HepG2 (cell line): ENCODE measurements at regions not wholly inside any gene's neighbourhood (a gene's known extent, or its start where the extent isn't known, plus 50 kb on each side); places are given as distances from the start of the nearest gene placed in this dataset.

Experiments
- ATAC-seq: fragments of 200-7000 bp; cut with Tn5 transposase; 3 replicates; pipeline ENCODE4 v1.9.1; 2020; ENCODE audit warnings: mild to moderate bottlenecking, moderate library complexity
- BruUV-seq: library from RNA; stranded (reverse); fragments of 400-500 nt; replicated peaks from 2 replicates; lab custom pipeline; 2021; lab: Mats Ljungman, UMichigan
- CTCF ChIA-PET: fragments of 300-600 bp; formaldehyde crosslinking; extraction: SDS; loops from one replicate; lab custom pipeline; 2021; ENCODE audit warnings: low total read pairs, inconsistent platforms, low intra/inter-chr PET ratio; lab: Yijun Ruan, JAX
- POLR2A ChIA-PET: fragments of 350-600 bp; sonication (Branson Sonifier 250); formaldehyde crosslinking; loops from one replicate; lab custom pipeline; 2020; ENCODE audit warnings: antibody characterized with exemption, inconsistent platforms; lab: Yijun Ruan, JAX
- DNase-seq: peaks from one replicate; pipeline ENCODE4 v3.0.0-alpha.2; 2015; ENCODE audit warnings: low spot score
- FAIRE-seq: peaks from 3 replicates; lab custom pipeline; 2011; peaks lifted over from hg19 to GRCh38; lab: Jason Lieb, UNC
- H2AFZ ChIP-seq: one replicate; pipeline ENCODE4 v1.6.1; 2011; ENCODE audit warnings: low read length, inconsistent platforms
- H3K27ac ChIP-seq: fragments of 300-600 bp; 3 replicates; pipeline ENCODE4 v1.8.0; 2011; ENCODE audit warnings: mixed run types, mild to moderate bottlenecking, mixed read lengths, low read length, inconsistent platforms; ENCODE audit not compliant: insufficient read depth; ENCODE audit errors: extremely low read length
- H3K27me3 ChIP-seq, 2 experiments: fragments of 200-600 bp in 1 of 2; 2 replicates in 1 of 2; 3 replicates in 1 of 2; pipeline versions ENCODE4 v1.6.0 to v1.8.0; 2011; ENCODE audit warnings: low read length in 2 of 2, mild to moderate bottlenecking in 2 of 2, moderate library complexity in 2 of 2, inconsistent platforms in 1 of 2; ENCODE audit not compliant: insufficient read depth in 2 of 2, control insufficient read depth in 1 of 2
- H3K36me3 ChIP-seq, 2 experiments: fragments of 200-600 bp in 1 of 2; replicated peaks in 1 of 2; 2 replicates in 1 of 2; 3 replicates in 1 of 2; pipeline versions ENCODE4 v1.5.1 to v1.8.0; 2011; ENCODE audit warnings: low read length in 2 of 2, inconsistent platforms in 1 of 2; ENCODE audit not compliant: insufficient read depth in 2 of 2, control insufficient read depth in 1 of 2
- H3K4me1 ChIP-seq: 2 replicates; pipeline ENCODE4 v1.5.1; 2012; ENCODE audit warnings: low read length, inconsistent platforms; ENCODE audit not compliant: insufficient read depth
- H3K4me2 ChIP-seq: 2 replicates; pipeline ENCODE4 v1.6.0; 2011; ENCODE audit warnings: low read depth, low read length, inconsistent platforms
- H3K4me3 ChIP-seq, 3 experiments: fragments of 200-600 bp in 1 of 3; sonication (generic), shearing (Covaris generic) in 1 of 3; replicated peaks in 1 of 3; 2 replicates each; pipeline ENCODE4 v1.5.1; 2011 to 2016; ENCODE audit warnings: low read length in 3 of 3, inconsistent platforms in 2 of 3, low read depth in 2 of 3, mild to moderate bottlenecking in 2 of 3, control low read depth in 1 of 3, mixed read lengths in 1 of 3; ENCODE audit not compliant: insufficient read depth in 1 of 3
- H3K79me2 ChIP-seq: one replicate; pipeline ENCODE4 v1.6.1; 2011; ENCODE audit warnings: low read length, inconsistent platforms; ENCODE audit not compliant: insufficient read depth
- H3K9ac ChIP-seq: 2 replicates; pipeline ENCODE4 v1.6.0; 2011; ENCODE audit warnings: mild to moderate bottlenecking, low read depth, low read length, inconsistent platforms; ENCODE audit not compliant: insufficient read depth
- H3K9me3 ChIP-seq: 2 replicates; pipeline ENCODE4 v1.5.1; 2012; ENCODE audit warnings: mild to moderate bottlenecking, low read length
- H4K20me1 ChIP-seq: 2 replicates; pipeline ENCODE4 v1.6.0; 2011; ENCODE audit warnings: inconsistent platforms, mild to moderate bottlenecking, low read length, moderate library complexity; ENCODE audit not compliant: insufficient read depth
- AKAP8 ChIP-seq: sonication (generic); formaldehyde crosslinking; IDR thresholded peaks from 2 replicates; pipeline ENCODE4 v1.5.1; 2020; ENCODE audit warnings: mild to moderate bottlenecking, missing genetic modification reagents
- CHD2 ChIP-seq: IDR thresholded peaks from 2 replicates; pipeline ENCODE4 v1.6.1; 2011; ENCODE audit warnings: low read depth, low read length, improper control_type of control experiment
- HHEX ChIP-seq: IDR thresholded peaks from 2 replicates; pipeline ENCODE4 v1.6.1; 2016; ENCODE audit warnings: control low read depth
- NFKBIZ ChIP-seq: IDR thresholded peaks from 2 replicates; pipeline ENCODE4 v1.6.1; 2018; ENCODE audit warnings: missing genetic modification reagents, missing compliant biosample characterization
- ZBTB26 ChIP-seq: IDR thresholded peaks from 2 replicates; pipeline ENCODE4 v1.6.1; 2016; ENCODE audit warnings: missing compliant biosample characterization, missing genetic modification reagents, borderline replicate concordance
- ZFAT ChIP-seq: sonication (generic); formaldehyde crosslinking; conservative IDR thresholded peaks from 2 replicates; pipeline ENCODE4 v1.8.1; 2023; ENCODE audit warnings: missing genetic modification reagents, inconsistent platforms
- ZNF234 ChIP-seq: sonication (generic); formaldehyde crosslinking; conservative IDR thresholded peaks from 2 replicates; pipeline ENCODE4 v1.5.1; 2020; ENCODE audit warnings: mild to moderate bottlenecking, missing genetic modification reagents
- ZNF850 ChIP-seq: sonication (generic); formaldehyde crosslinking; conservative IDR thresholded peaks from 2 replicates; pipeline ENCODE4 v1.9.0; 2021; ENCODE audit warnings: mild to moderate bottlenecking, missing genetic modification reagents
- WGBS: methylation state at CpG from one replicate; pipeline ENCODE4 v1.1.6; 2017; ENCODE audit warnings: low lambda C conversion rate; 5-methylcytosine and 5-hydroxymethylcytosine counted together
- in situ Hi-C: cut with HindIII; loops from 2 replicates; pipeline ENCODE4 v1.10.0; 2017; ENCODE audit warnings: low pct_unique_long_range_greater_than_20kb; ENCODE audit not compliant: extremely low pct_ligation_motif_present
- intact Hi-C: fragments of 100-400 bp; cut with micrococcal nuclease; formaldehyde crosslinking; loops from one replicate; pipeline ENCODE4 v1.10.0; 2022; ENCODE audit not compliant: unreplicated experiment

GRCh38 chr7:38040831-38041230 lies 120.4 kb downstream of the EPDR1 start:
- no peaks in the 10 kb centered on the region for H3K4me1 ChIP-seq
- H3K79me2 ChIP-seq: no peaks in the 10 kb centered on the region
- intact Hi-C loops (no loop called here), in situ Hi-C loops (no loop called here)
- CTCF ChIA-PET: no interaction called here
- no peaks in the 10 kb centered on the region for H3K36me3 ChIP-seq
- no TSS peak for BruUV-seq
- no peak overlapping the region for H2AFZ ChIP-seq
- no peak for FAIRE-seq
- no peak for TF ChIP-seq NFKBIZ (CRISPR knock-in tag)
- no peak for TF ChIP-seq ZNF234 (CRISPR knock-in tag)
- TF ChIP-seq CHD2: no peak
- no peak for TF ChIP-seq ZBTB26
- no peak for TF ChIP-seq HHEX
- no peak for TF ChIP-seq AKAP8
- TF ChIP-seq, all 625 proteins: peak for 0
- Histone ChIP-seq H3K9ac (no peak overlapping the region), H3K4me2 (no peak overlapping the region), H4K20me1 (no peaks in the 10 kb centered on the region), H3K27me3 (no peaks in the 10 kb centered on the region), H3K4me3 (no peak overlapping the region), H3K27ac (no peak overlapping the region), H3K9me3 (0 out of 2 replicates have a peak, but pooled peaks cover 6% of the 10 kb centered on the region)
- 88% methylated on average over 4 of the region's 4 CpGs for WGBS
- ATAC-seq (no peak), DNase-seq (no peak)
- POLR2A ChIA-PET: no interaction called here

GRCh38 chr7:38049679-38050078 lies 128.4 kb upstream of the STARD3NL start:
- intact Hi-C loops: no loop called here
- no TSS peak for BruUV-seq
- no peaks in the 10 kb centered on the region for H4K20me1 ChIP-seq

More at GRCh38 chr7:38049679-38050078, 128.4 kb upstream of the STARD3NL start:
- TF ChIP-seq ZFAT (CRISPR knock-in tag) (no peak), ZNF850 (CRISPR knock-in tag) (0 out of 2 replicates have a peak, but pooled peaks have one; percentile 46)
- Histone ChIP-seq H2AFZ (no peak overlapping the region), H3K9me3 (peaks cover 5% of the 10 kb centered on the region; the same call in 1 of the 2 replicates), H3K4me1 (no peaks in the 10 kb centered on the region), H3K4me2 (no peak overlapping the region), H3K79me2 (no peaks in the 10 kb centered on the region), H3K9ac (no peak overlapping the region), H3K27ac (no peak overlapping the region), H3K27me3 (peaks cover 0 to 4% of the 10 kb centered on the region in 2 experiments; a peak in 1 of 5 replicates), H3K4me3 (no peak overlapping the region), H3K36me3 (no peaks in the 10 kb centered on the region)
- ChIA-PET CTCF (no interaction called here), POLR2A (no interaction called here)
- FAIRE-seq (no peak), DNase-seq (no peak), ATAC-seq (no peak)
- in situ Hi-C loops: no loop called here
- no CpG with 5 or more reads among the region's 19 CpGs for WGBS
